ENCODE measurements at regions not wholly inside any gene's neighbourhood (a gene's known extent, or its start where the extent isn't known, plus 50 kb on each side); places are given as distances from the start of the nearest gene placed in this dataset.

DNA sequence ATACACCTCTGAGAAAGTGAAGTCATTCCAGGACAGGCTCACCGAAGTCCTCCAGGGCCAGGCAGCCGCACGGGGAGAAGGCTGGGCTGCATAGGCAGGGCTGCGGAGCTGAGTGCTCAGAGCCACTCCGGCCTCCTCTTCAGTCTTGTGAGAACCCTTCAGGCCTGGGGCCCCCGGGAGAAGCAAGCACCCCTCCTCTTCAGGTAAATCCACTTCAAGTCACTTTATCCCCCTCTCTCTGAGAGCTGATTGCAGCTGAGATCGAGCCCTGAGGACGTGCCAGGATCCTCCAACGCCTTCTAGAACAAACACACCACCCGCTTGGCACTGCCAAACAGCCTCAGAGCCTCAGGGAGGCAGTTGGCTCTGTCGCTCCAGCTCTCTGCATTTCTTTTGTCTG, 1526.3 kb downstream of the BRD1 start:
- no peak for DNase-seq
- WGBS, 5 donors, result 82 to 84% (median 83%) methylated on average over 11 of the region's 11 CpGs
- H3K27ac ChIP-seq, result no peak overlapping the region

DNA sequence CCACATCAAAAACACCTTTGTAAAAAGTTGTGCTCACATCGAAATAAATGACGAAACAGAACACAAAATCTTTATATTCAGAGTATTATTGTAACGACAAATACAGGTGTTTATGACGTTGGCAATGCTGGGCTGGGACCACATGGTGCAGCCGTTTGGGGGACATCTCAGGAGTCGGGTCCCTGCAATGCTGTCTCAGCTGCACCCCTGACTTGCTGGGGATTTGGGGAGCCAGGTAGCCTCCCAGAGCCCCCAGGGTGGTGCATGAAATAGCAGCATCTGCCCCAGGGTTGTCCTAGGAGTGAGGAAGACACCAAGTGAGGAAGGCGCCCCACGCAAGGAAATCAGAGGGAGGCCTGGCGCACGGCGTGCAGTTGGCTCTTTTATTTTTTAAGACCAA, 1526.8 kb downstream of the BRD1 start:
- Histone ChIP-seq H3K27ac (no peak overlapping the region), H3K27me3 (replicated peaks in 1 of 7) (peaks cover 0 to 42% (median 0%) of the 10 kb centered on the region in 7 donors), H3K9me3 (no peaks in the 10 kb centered on the region), H3K36me3 (no peaks in the 10 kb centered on the region), H3K4me3 (no peak overlapping the region), H3K4me1 (no peaks in the 10 kb centered on the region)
- intact Hi-C loops (cut with DNase I; ENCODE audit: low total_unique reads), result no loop called here
- TF ChIP-seq POLR2AphosphoS5 (IDR thresholded peaks at IDR 0.05), result no peak
- no peak for TF ChIP-seq POLR2A (IDR thresholded peaks at IDR 0.05)
- no peak for TF ChIP-seq CTCF (IDR thresholded peaks at IDR 0.05 in 8 of 11, conservative IDR thresholded peaks at IDR 0.05 in 3 of 11)
- 88 to 93% (median 91%) methylated on average over 11 of the region's 11 CpGs for WGBS, 5 donors
- DNase-seq, result no peak

More for the DNA sequence above, 1526.3 kb downstream of the BRD1 start:
- intact Hi-C loops (cut with DNase I; ENCODE audit: low total_unique reads), result no loop called here
- Histone ChIP-seq H3K4me1 (no peaks in the 10 kb centered on the region), H3K4me3 (no peak overlapping the region), H3K9me3 (no peaks in the 10 kb centered on the region), H3K36me3 (no peaks in the 10 kb centered on the region), H3K27me3 (replicated peaks in 1 of 7) (peaks cover 0 to 45% (median 0%) of the 10 kb centered on the region in 7 donors)
- TF ChIP-seq POLR2A (IDR thresholded peaks at IDR 0.05) (no peak), POLR2AphosphoS5 (IDR thresholded peaks at IDR 0.05) (no peak), CTCF (IDR thresholded peaks at IDR 0.05 in 8 of 11, conservative IDR thresholded peaks at IDR 0.05 in 3 of 11) (no peak)

DNA sequence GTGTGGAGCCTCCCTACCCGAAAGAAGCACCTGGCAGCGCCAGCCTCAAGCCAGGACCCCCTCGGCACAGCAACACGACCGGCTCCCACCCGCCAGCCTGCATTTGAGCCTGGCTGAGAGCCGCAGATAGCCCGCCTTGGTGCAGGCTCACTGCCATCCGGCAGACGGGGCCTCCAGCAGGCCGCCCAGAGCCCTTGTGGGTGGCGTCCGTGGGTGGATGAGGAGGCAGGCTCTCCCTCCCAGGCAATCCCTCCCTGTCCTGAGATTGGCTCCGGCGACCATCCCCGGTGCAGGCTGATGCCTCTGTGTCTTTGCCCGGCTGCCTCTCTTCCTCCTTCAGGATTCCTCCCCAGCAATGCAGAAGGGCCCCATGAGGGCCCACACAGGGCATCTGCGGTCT, 1527.9 kb downstream of the BRD1 start:
- WGBS, 5 donors, result 80 to 89% (median 84%) methylated on average over 8 to 18 of the region's 18 CpGs
- TF ChIP-seq POLR2A (IDR thresholded peaks at IDR 0.05) (no peak), POLR2AphosphoS5 (IDR thresholded peaks at IDR 0.05) (no peak), CTCF (IDR thresholded peaks at IDR 0.05 in 8 of 11, conservative IDR thresholded peaks at IDR 0.05 in 3 of 11) (no peak)
- no peak for DNase-seq

GRCh38 chr22:48299124-48299523, 1528.5 kb downstream of the BRD1 start:
- Histone ChIP-seq H3K27ac (no peak overlapping the region), H3K9me3 (no peaks in the 10 kb centered on the region), H3K36me3 (no peaks in the 10 kb centered on the region), H3K4me1 (no peaks in the 10 kb centered on the region), H3K4me3 (no peak overlapping the region), H3K27me3 (replicated peaks in 1 of 7) (peaks cover 0 to 32% (median 0%) of the 10 kb centered on the region in 7 donors)
- TF ChIP-seq POLR2AphosphoS5 (IDR thresholded peaks at IDR 0.05), result no peak
- TF ChIP-seq CTCF (IDR thresholded peaks at IDR 0.05 in 8 of 11, conservative IDR thresholded peaks at IDR 0.05 in 3 of 11), result no peak
- no peak for TF ChIP-seq POLR2A (IDR thresholded peaks at IDR 0.05)
- intact Hi-C loops (cut with DNase I; ENCODE audit: low total_unique reads), result no loop called here
- WGBS, 5 donors, result 79 to 91% (median 88%) methylated on average over 6 to 8 of the region's 8 CpGs
- DNase-seq, result no peak

More for the DNA sequence above, 1527.9 kb downstream of the BRD1 start:
- Histone ChIP-seq H3K4me1 (no peaks in the 10 kb centered on the region), H3K9me3 (no peaks in the 10 kb centered on the region), H3K27ac (no peak overlapping the region), H3K27me3 (replicated peaks in 1 of 7) (peaks cover 0 to 36% (median 0%) of the 10 kb centered on the region in 7 donors), H3K36me3 (no peaks in the 10 kb centered on the region), H3K4me3 (no peak overlapping the region)
- intact Hi-C loops (cut with DNase I; ENCODE audit: low total_unique reads), result no loop called here

Measured in spleen (tissue), 11 donors.